ENCODE measurements at regions not wholly inside any gene's neighbourhood (a gene's known extent, or its start where the extent isn't known, plus 50 kb on each side); places are given as distances from the start of the nearest gene placed in this dataset.

GRCh38 chr21:29396951-29397455 is 98.3 kb downstream of the BACH1 start:
- in situ Hi-C loops (cut with HindIII; ENCODE audit: low pct_unique_long_range_greater_than_20kb, low sequenced_read_pairs) = no loop called here
- ATAC-seq (no peak), DNase-seq (ENCODE audit: low read depth, low spot score) (no peak)
- Histone ChIP-seq H3K36me3 (ENCODE audit: control insufficient read depth, insufficient read depth, low read length) (no peaks in the 10 kb centered on the region), H3K9me3 (ENCODE audit: control insufficient read depth, insufficient read depth, low read depth, low read length) (no peaks in the 10 kb centered on the region), H3K4me1 (ENCODE audit: control insufficient read depth, insufficient read depth, low read length) (no peaks in the 10 kb centered on the region), H3K27me3 (ENCODE audit: control insufficient read depth, insufficient read depth, low read length) (no peaks in the 10 kb centered on the region), H3K4me3 (ENCODE audit: low read depth in 2 of 2, low read length in 2 of 2) (no peak overlapping the region), H3K27ac (ENCODE audit: low read length) (no peak overlapping the region)
- BruUV-seq (replicated peaks) = no TSS peak
- POLR2A ChIA-PET = no interaction called here
- CTCF ChIA-PET = no interaction called here
- no peak for TF ChIP-seq REST (IDR thresholded peaks at IDR 0.05; ENCODE audit: insufficient read depth in 1 of 2, low read depth in 2 of 2, low read length in 1 of 2)
- TF ChIP-seq SIN3A (IDR thresholded peaks at IDR 0.05; ENCODE audit: borderline replicate concordance, insufficient read depth, low read depth, low read length) = no peak
- TF ChIP-seq TCF7L2 (IDR thresholded peaks at IDR 0.05; ENCODE audit: low read depth, low read length) = no peak
- TF ChIP-seq CTCF (IDR thresholded peaks at IDR 0.05) = no peak
- no peak for TF ChIP-seq POLR2AphosphoS5 (IDR thresholded peaks at IDR 0.05; ENCODE audit: low read depth, low read length)
- intact Hi-C loops (cut with micrococcal nuclease; ENCODE audit: unreplicated experiment) = no loop called here

- DNase-seq (ENCODE audit: low read depth, low spot score) (no peak), ATAC-seq (no peak)
- intact Hi-C loops (cut with micrococcal nuclease; ENCODE audit: unreplicated experiment) (no loop called here), in situ Hi-C loops (cut with HindIII; ENCODE audit: low pct_unique_long_range_greater_than_20kb, low sequenced_read_pairs) (no loop called here)
- no peaks in the 10 kb centered on the region for H3K4me1 ChIP-seq (ENCODE audit: control insufficient read depth, insufficient read depth, low read length)
- POLR2A ChIA-PET = no interaction called here
- H3K27me3 ChIP-seq (ENCODE audit: control insufficient read depth, insufficient read depth, low read length) = no peaks in the 10 kb centered on the region
- no TSS peak for BruUV-seq (replicated peaks)
- CTCF ChIA-PET = no interaction called here
- H3K4me3 ChIP-seq (ENCODE audit: low read depth in 2 of 2, low read length in 2 of 2) = no peak overlapping the region
- H3K9me3 ChIP-seq (ENCODE audit: control insufficient read depth, insufficient read depth, low read depth, low read length) = no peaks in the 10 kb centered on the region
- no peak overlapping the region for H3K27ac ChIP-seq (ENCODE audit: low read length)
- H3K36me3 ChIP-seq (ENCODE audit: control insufficient read depth, insufficient read depth, low read length) = no peaks in the 10 kb centered on the region
- TF ChIP-seq REST (IDR thresholded peaks at IDR 0.05; ENCODE audit: insufficient read depth in 1 of 2, low read depth in 2 of 2, low read length in 1 of 2) (no peak), CTCF (IDR thresholded peaks at IDR 0.05) (no peak)
Measured at GRCh38 chr21:29403301-29403700, 104.6 kb downstream of the BACH1 start.

All from Panc1 (cell line).